PC-9 (cell line): ENCODE measurements at regions not wholly inside any gene's neighbourhood (a gene's known extent, or its start where the extent isn't known, plus 50 kb on each side); places are given as distances from the start of the nearest gene placed in this dataset.

Experiments
- CTCF ChIP-seq: fragments of 200-600 bp; sonication (generic); conservative IDR thresholded peaks from 2 replicates; pipeline ENCODE4 v1.6.1; 2017; ENCODE audit warnings: mixed run types, antibody characterized with exemption, mild to moderate bottlenecking, moderate library complexity
- EZH2 ChIP-seq: fragments of 200-600 bp; sonication (generic); IDR thresholded peaks from 2 replicates; pipeline ENCODE4 v1.8.0; 2017; ENCODE audit warnings: antibody characterized with exemption, low read depth

GRCh38 chr7:46322937-46323336, 401.9 kb upstream of the IGFBP3 start:
- TF ChIP-seq CTCF, result no peak
- no peak for TF ChIP-seq EZH2
